Endothelial cell (in vitro differentiated cells): ENCODE measurements at regions not wholly inside any gene's neighbourhood (a gene's known extent, or its start where the extent isn't known, plus 50 kb on each side); places are given as distances from the start of the nearest gene placed in this dataset.

ENCODE experiments used
- DNase-seq: peaks from one replicate; pipeline ENCODE4 v3.0.0; 2021; ENCODE audit warnings: low spot score
- H3K27ac Mint-ChIP-seq: one replicate; pipeline ENCODE4 v1.8.0; 2021; ENCODE audit warnings: mixed read lengths, inconsistent platforms; ENCODE audit not compliant: unreplicated experiment
- H3K27me3 Mint-ChIP-seq: one replicate; pipeline ENCODE4 v1.8.0; 2021; ENCODE audit warnings: mild to moderate bottlenecking, moderate library complexity, mixed read lengths, inconsistent platforms; ENCODE audit not compliant: unreplicated experiment
- H3K36me3 Mint-ChIP-seq: one replicate; pipeline ENCODE4 v1.8.0; 2021; ENCODE audit warnings: mild to moderate bottlenecking, low read depth, mixed read lengths, inconsistent platforms; ENCODE audit not compliant: unreplicated experiment
- H3K4me1 Mint-ChIP-seq: one replicate; pipeline ENCODE4 v1.8.0; 2021; ENCODE audit warnings: mild to moderate bottlenecking, mixed read lengths, inconsistent platforms; ENCODE audit not compliant: unreplicated experiment
- H3K4me3 Mint-ChIP-seq: one replicate; pipeline ENCODE4 v1.8.0; 2021; ENCODE audit warnings: mild to moderate bottlenecking, mixed read lengths, inconsistent platforms; ENCODE audit not compliant: unreplicated experiment
- H3K9me3 Mint-ChIP-seq: one replicate; pipeline ENCODE4 v1.8.0; 2021; ENCODE audit warnings: mixed read lengths, inconsistent platforms; ENCODE audit not compliant: unreplicated experiment
- TF ChIP-seq, protein P1 (sequence below): fragments of 200-600 bp; sonication (generic); IDR thresholded peaks from one replicate; pipeline ENCODE4 v1.5.0; 2021; ENCODE audit warnings: antibody characterized with exemption; ENCODE audit not compliant: unreplicated experiment

DNA sequence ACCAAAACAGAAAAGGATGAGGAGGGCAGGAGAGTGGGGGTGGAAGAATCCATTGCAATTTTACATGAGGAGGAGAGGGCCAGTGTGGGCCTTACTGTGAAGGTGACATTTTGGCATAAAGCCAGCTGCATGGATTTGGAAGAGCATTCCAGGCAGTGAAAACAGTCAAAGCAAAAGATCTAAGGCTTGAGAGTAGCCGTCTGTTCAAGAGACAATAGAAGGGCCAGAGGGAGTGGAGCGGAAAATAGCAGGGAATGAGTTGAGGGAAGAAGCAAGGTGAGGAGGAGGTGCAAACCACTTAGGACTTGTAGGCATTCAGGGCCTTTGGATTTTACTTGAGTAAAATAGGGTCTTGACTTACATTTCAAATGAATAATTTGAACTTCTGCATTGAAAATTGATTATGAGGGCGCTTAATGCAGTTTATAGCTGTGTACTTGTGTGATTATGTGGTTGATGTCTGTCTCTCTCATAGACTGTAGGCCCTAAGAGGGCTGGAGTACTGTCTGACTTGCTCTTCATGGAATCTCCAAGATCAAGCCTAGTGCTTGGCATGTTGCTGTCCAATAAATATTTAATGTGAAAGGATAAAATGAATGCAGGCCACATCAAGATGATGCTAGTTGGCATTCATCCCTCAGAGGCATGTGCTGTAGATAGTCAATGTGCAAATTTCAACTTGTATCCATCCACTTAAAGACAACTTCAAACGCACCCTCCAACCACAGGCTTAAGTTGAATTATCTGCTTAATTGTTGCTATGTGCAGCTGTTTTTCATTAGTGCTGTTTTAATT lies 772.1 kb upstream of the RBFOX1 start:
- no peaks in the 10 kb centered on the region for H3K36me3 Mint-ChIP-seq
- H3K4me1 Mint-ChIP-seq = peaks cover 10% of the 10 kb centered on the region
- no peaks in the 10 kb centered on the region for H3K27me3 Mint-ChIP-seq
- H3K4me3 Mint-ChIP-seq = no peak overlapping the region
- DNase-seq = no peak
- H3K9me3 Mint-ChIP-seq = no peaks in the 10 kb centered on the region
- TF ChIP-seq, protein P1, sequence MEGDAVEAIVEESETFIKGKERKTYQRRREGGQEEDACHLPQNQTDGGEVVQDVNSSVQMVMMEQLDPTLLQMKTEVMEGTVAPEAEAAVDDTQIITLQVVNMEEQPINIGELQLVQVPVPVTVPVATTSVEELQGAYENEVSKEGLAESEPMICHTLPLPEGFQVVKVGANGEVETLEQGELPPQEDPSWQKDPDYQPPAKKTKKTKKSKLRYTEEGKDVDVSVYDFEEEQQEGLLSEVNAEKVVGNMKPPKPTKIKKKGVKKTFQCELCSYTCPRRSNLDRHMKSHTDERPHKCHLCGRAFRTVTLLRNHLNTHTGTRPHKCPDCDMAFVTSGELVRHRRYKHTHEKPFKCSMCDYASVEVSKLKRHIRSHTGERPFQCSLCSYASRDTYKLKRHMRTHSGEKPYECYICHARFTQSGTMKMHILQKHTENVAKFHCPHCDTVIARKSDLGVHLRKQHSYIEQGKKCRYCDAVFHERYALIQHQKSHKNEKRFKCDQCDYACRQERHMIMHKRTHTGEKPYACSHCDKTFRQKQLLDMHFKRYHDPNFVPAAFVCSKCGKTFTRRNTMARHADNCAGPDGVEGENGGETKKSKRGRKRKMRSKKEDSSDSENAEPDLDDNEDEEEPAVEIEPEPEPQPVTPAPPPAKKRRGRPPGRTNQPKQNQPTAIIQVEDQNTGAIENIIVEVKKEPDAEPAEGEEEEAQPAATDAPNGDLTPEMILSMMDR = no peak
- no peak overlapping the region for H3K27ac Mint-ChIP-seq

DNA sequence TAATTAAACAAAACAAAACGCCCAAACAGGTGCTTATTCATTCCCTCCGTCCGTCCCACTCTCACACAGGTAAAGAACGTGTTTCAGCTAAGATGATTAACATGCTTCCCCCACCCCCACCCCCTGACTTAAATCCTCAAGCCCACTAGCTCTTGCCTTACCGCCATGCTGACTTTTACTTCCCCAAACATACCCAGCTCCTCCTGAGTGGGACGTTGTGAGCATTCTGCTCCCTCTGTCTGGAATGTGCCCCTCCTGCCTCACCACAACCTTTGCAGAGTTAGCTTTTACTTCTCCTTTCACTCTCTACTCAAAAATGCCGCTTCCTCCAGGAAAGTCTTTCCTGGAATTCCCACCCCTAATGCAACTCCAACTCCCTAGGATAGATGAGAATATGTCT lies 774.0 kb upstream of the RBFOX1 start:
- no peak overlapping the region for H3K4me3 Mint-ChIP-seq
- TF ChIP-seq, protein P1 = no peak
- no peak for DNase-seq
- no peaks in the 10 kb centered on the region for H3K9me3 Mint-ChIP-seq
- H3K4me1 Mint-ChIP-seq = peaks cover 10% of the 10 kb centered on the region
- no peaks in the 10 kb centered on the region for H3K27me3 Mint-ChIP-seq
- no peaks in the 10 kb centered on the region for H3K36me3 Mint-ChIP-seq
- H3K27ac Mint-ChIP-seq = no peak overlapping the region

DNA sequence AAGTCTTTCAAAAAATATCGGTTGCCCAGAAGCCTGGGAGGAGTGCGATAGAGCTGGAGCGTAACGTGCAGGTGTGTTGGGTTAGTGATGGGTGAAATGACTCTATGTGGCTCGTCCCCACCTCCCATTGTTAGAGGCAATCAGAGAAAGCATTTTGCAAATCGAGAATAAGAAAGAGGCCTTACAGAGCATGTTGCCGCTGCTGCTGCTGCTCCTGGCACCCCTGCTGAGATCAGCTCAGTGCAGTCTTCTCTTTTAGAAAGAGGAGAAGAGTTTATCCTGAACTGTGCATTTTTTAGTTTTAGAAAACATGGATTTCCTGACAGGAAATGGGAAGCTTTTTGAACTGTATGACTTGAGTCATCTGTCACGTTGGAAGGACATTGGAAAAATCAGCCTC lies 774.5 kb upstream of the RBFOX1 start:
- peaks cover 10% of the 10 kb centered on the region for H3K4me1 Mint-ChIP-seq
- no peak overlapping the region for H3K27ac Mint-ChIP-seq
- TF ChIP-seq, protein P1 = no peak
- no peak overlapping the region for H3K4me3 Mint-ChIP-seq
- no peaks in the 10 kb centered on the region for H3K27me3 Mint-ChIP-seq
- no peaks in the 10 kb centered on the region for H3K36me3 Mint-ChIP-seq
- no peak for DNase-seq
- no peaks in the 10 kb centered on the region for H3K9me3 Mint-ChIP-seq

DNA sequence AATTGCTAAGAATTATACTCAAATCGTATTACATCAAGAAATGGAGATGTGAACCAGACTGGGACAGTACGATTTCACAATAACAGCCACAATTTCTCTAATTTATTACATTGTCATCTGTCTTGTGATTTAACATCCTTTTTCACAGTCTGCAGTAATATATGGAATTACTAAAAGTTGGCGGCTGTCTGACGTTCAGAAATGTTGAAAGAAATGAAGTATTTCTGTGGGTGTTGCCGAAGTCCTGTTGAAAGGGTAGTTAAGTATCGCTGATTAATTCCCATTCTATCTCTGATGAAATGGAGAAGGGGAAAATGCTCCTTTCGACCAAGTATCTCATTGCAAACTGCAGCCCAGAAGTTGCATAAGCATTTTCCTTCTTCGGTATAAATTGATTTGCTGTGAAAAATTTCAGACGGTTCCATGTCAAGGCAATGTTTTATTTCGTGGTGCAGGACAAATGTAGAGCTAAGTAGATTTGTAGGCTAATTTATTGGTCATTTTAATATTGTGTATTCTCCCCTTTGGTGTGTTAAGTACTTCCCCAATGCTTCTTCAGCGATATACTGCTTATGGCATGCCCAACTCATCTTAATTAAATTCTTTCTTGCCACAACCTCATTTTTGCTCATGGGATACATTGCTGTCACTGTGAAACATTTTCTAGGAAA lies 775.2 kb upstream of the RBFOX1 start:
- Mint-ChIP-seq H3K27me3 (no peaks in the 10 kb centered on the region), H3K9me3 (no peaks in the 10 kb centered on the region), H3K36me3 (no peaks in the 10 kb centered on the region), H3K4me1 (peaks cover 10% of the 10 kb centered on the region), H3K27ac (no peak overlapping the region), H3K4me3 (no peak overlapping the region)
- TF ChIP-seq, protein P1 = no peak
- DNase-seq = no peak

DNA sequence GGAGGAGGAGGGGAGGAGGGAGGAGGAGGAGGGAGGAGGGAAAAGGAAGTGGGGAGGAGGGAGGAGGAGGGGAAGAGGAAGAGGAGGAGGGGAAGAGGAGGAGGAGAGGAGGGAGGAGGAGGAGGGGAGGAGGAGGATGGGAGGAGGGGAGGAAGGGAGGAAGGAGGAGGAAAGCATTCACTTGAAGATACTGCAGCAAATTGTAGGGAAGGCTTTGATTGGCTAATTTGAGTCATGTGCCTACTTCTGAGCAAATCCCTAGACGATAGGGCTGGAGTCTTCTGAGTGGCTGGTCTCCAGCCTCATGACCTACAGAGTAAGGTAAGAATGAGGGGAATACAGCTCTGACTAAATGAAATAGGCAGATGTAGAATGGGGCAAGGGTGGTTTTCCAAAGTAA lies 783.2 kb upstream of the RBFOX1 start:
- TF ChIP-seq, protein P1 = no peak
- Mint-ChIP-seq H3K36me3 (no peaks in the 10 kb centered on the region), H3K9me3 (no peaks in the 10 kb centered on the region), H3K4me1 (no peaks in the 10 kb centered on the region), H3K4me3 (no peak overlapping the region), H3K27me3 (peaks cover 3% of the 10 kb centered on the region), H3K27ac (no peak overlapping the region)
- no peak for DNase-seq
